A673 (cell line): ENCODE measurements at regions not wholly inside any gene's neighbourhood (a gene's known extent, or its start where the extent isn't known, plus 50 kb on each side); places are given as distances from the start of the nearest gene placed in this dataset.

ENCODE experiments used
- EZH2 ChIP-seq: fragments of 200-600 bp; sonication (generic); IDR thresholded peaks from 2 replicates; pipeline ENCODE4 v1.6.1; 2017; ENCODE audit warnings: borderline replicate concordance, low read depth, mild to moderate bottlenecking, mixed read lengths, antibody characterized with exemption, low read length; ENCODE audit not compliant: poor library complexity, severe bottlenecking
- TF ChIP-seq, protein P1 (sequence below): fragments of 300-800, 200-600 bp; sonication (generic); conservative IDR thresholded peaks from 2 replicates; pipeline ENCODE4 v1.5.1; 2017; ENCODE audit warnings: low read depth, mild to moderate bottlenecking, antibody characterized with exemption, low read length, moderate library complexity, mixed read lengths

DNA sequence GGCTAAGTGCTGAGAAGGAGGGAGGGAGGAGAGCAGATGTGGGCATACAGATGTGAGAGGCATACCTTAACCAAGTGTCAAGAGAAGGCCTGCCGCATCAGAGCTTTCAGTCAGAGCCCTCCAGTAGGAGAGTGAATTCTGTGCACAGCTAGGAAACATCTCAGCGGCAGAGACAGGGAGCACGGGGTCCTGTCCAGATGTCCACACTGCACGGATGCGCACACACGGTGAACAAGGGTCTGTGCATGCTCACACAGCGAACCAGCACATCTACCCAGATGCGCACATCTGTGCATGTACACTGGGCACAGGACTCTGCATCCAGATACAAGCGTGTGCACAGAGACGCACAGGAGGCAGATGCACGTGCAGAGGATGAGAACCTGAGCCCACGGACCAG, 778.0 kb downstream of the BRD1 start:
- TF ChIP-seq, protein P1, sequence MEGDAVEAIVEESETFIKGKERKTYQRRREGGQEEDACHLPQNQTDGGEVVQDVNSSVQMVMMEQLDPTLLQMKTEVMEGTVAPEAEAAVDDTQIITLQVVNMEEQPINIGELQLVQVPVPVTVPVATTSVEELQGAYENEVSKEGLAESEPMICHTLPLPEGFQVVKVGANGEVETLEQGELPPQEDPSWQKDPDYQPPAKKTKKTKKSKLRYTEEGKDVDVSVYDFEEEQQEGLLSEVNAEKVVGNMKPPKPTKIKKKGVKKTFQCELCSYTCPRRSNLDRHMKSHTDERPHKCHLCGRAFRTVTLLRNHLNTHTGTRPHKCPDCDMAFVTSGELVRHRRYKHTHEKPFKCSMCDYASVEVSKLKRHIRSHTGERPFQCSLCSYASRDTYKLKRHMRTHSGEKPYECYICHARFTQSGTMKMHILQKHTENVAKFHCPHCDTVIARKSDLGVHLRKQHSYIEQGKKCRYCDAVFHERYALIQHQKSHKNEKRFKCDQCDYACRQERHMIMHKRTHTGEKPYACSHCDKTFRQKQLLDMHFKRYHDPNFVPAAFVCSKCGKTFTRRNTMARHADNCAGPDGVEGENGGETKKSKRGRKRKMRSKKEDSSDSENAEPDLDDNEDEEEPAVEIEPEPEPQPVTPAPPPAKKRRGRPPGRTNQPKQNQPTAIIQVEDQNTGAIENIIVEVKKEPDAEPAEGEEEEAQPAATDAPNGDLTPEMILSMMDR, result no peak
- no peak for TF ChIP-seq EZH2
